ENCODE measurements at regions not wholly inside any gene's neighbourhood (a gene's known extent, or its start where the extent isn't known, plus 50 kb on each side); places are given as distances from the start of the nearest gene placed in this dataset.

GRCh38 chr16:8258523-8258922, 331.8 kb downstream of the TMEM114 start:
- DNase-seq, result no peak

DNA sequence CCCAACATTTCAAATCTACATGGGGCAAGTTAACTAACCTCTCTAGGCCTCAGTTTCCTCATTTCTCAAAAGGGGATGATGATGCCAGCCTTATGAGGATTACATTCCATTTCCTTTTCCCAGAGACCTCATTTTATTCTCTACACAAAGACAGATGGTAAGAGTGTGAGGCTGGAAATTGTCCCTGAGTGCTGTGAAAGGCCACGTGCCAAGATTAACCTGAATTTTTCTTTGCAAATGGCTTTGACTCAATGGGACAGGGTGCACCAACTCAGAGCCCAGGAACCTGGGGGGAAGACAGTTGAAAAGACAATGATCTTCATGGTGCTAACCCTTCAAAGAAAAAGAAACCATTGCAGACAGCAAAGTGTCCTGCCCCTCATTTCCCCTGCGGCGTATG, 332.8 kb downstream of the TMEM114 start:
- DNase-seq, result no peak

DNA sequence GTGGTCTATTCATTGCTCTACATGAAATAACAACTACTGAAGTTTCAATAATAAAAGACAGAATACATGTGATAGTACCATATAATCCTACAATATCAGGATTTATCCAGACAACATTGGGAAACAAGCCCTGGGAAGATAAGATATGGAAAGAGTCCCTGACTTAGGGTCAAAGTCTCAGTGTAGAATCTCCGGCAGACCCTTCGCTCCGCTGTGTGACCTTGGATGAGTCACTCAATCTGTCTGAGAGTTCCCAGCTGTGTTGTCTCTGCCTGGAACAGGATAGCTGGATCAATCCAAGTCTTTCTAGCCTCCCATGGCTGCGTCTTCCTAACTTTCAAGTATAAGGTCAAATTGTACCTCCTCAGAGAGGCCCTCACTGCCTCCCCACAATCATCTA, 335.9 kb downstream of the TMEM114 start:
- no peak for DNase-seq

GRCh38 chr16:8253718-8254117, 336.6 kb downstream of the TMEM114 start:
- no peak for DNase-seq

GRCh38 chr16:8251727-8252126, 338.6 kb downstream of the TMEM114 start:
- DNase-seq, result no peak

GRCh38 chr16:8251298-8251697, 339.0 kb downstream of the TMEM114 start:
- DNase-seq, result no peak

GRCh38 chr16:8247993-8248392, 342.3 kb downstream of the TMEM114 start:
- no peak for DNase-seq

GRCh38 chr16:8243981-8244380, 346.3 kb downstream of the TMEM114 start:
- DNase-seq, result no peak

DNA sequence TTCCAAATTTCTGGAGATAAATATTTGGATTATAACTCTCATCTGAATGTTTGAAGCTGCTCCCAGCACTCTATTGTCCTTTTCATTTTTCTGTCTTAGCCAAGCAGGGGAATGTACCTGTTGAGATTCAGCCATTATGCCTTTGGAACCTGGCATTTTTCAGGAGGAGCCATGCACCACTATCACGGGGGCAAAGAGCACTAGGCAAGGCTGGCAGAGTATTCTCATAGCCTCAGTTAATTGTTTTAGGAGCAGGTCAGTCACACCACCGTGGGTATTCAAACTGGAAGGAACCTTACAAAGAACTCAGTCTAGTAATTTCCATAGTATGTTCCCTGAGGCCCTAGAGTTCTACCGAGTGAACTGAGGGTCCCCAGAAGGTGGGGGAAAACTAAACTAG, 348.9 kb downstream of the TMEM114 start:
- DNase-seq, result no peak

DNA sequence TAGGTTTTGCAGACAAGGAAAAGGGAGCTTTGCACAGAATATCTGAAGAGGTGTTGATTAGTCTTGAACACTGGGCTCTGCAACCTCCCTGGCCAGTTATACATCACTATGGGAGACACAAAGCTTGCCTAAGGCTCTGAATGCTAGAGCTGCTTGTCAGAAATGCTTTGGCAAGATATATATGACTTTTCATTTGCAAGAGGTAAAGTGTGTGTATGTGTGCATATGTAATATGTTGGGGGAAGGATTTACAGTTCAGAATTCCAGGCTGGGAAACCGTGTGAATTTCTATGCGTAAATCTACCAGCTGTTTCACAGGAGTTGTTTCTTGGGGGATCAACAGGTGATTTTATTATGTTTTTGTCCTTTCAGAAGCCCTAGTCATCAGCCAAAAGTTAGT, 350.9 kb downstream of the TMEM114 start:
- DNase-seq, result no peak

GRCh38 chr16:8237452-8237851, 352.9 kb downstream of the TMEM114 start:
- no peak for DNase-seq

GRCh38 chr16:8236816-8237215, 353.5 kb downstream of the TMEM114 start:
- no peak for DNase-seq

DNA sequence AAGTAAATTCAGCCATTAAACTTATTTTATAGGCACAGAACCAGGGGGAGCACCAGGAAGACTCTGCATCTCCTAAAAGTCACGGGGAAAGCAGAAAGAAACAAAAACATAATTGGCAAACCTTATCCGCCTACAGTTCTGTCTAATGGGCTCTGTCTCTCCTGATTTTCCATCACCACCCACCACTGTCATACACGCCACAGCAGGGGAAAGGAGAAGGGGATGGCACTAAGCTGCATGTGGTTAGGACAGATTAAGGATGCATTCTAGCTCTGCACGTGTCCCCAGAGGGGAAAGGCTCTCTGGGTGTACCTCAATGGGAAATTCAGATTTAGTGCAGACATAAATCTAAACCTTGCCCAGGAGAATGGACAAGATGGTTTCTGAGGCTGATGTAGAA, 359.8 kb downstream of the TMEM114 start:
- DNase-seq, result no peak

GRCh38 chr16:8229011-8229520, 361.2 kb downstream of the TMEM114 start:
- DNase-seq, result no peak

- no peak for DNase-seq
Observed at GRCh38 chr16:8217201-8217600, 373.1 kb downstream of the TMEM114 start.

GRCh38 chr16:8204769-8205168, 385.5 kb downstream of the TMEM114 start:
- DNase-seq, result no peak

DNA sequence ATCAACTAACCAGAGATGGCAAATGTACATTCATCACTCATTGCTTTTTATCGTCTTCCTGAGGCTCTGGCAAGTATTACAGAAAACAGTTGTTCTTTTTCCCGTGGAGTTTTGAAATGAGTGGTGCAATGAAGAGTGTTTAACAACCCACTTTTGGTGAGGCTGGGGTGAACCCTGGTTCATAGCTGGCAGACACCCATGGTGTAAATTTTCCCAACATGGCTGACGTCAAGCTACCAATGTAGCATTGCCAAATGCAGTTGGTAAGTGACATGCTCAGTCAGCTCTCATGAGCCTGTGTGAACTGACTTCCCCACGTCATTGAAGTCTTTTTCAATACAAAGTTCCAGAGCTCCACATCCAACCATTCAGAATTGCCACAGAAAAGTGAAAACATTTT, 386.2 kb downstream of the TMEM114 start:
- no peak for DNase-seq

- no peak for DNase-seq
Observed at GRCh38 chr16:8203101-8203500, 387.2 kb downstream of the TMEM114 start.

DNA sequence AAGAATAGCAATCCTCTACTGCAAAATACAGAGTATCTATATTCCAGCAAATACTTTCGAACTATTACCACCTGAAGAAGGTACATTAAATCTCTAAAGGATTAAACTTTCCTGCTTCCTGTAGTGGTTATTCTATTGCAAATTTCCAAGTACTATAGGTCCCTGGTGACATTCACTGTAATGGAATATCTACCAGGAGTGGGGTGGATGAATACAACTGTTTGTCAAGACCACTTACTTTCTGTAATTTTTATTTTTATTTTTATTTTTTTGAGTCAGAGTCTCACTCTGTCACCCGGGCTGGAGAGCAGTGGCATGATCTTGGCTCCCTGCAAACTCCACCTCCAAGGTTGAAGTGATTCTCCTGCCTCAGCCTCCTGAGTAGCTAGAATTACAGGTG, 389.5 kb downstream of the TMEM114 start:
- no peak for DNase-seq

DNA sequence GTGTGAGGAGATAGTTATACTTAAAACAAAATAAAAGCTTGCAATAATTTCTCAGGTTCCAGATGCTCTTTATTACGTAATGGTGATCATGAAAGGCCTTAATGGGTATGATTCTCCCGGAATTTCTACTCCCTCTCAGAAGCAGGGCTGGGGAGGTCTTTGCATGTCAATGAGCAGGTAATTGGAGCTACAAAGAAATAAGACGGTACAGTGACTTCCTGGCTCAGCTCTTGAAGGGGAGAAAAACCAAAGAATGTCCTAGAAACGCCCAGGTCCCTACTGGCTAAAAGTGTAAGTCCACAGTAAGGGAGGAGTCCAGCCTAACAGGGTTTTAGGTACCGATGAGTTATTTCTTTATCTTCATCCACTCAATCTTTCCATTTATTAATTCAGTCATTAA, 390.9 kb downstream of the TMEM114 start:
- no peak for DNase-seq

DNA sequence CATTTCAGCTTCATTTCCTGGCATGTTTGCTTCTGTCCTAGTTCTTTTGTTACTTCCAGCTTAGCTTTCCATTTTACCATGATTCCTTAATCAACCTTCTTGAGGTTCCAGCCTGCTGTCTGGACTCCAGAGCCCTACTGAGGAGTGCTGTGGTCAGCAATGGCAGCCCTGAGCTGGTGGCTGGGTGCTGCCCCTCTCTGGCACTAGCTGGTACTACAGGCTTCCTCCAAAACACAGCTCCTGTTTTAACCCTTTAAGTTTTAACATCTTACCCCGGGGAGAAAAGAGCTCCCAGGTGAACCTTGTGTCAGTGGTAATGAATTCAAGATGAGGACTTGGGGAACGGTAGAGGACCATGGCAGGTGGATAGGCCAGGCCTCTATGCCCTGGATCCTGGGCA, 395.5 kb downstream of the TMEM114 start:
- no peak for DNase-seq

- no peak for DNase-seq
Observed at GRCh38 chr16:8188841-8189240, 401.5 kb downstream of the TMEM114 start.

DNA sequence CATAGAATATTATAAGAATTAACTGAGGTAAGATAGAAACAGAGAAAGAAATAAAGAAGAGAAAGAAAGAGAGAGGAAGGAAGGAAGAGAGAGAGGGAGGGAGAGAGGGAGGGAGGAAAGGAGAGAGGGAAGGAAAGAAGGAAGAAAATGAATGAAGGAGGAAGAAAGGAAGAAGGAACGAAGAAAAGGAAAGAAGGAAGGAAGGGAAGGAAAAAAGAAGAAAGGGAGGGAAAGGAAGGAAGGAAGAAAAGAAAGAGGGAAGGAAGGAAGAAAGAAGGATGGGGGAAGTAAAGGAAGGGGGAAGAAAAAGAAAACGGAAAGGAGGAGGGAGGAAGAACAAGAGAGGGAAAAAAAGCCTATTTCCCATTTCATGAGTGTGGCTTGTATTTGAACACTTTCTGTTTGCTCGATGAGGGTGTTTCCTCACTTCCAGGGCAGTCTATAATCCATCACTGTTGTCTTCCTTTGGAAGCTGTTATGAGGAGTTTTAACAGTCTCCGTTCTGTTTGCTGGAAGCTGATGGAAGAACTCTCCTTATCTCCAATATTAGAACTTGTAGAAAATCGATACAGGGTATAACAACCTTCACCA, 402.4 kb downstream of the TMEM114 start:
- DNase-seq, result no peak

DNA sequence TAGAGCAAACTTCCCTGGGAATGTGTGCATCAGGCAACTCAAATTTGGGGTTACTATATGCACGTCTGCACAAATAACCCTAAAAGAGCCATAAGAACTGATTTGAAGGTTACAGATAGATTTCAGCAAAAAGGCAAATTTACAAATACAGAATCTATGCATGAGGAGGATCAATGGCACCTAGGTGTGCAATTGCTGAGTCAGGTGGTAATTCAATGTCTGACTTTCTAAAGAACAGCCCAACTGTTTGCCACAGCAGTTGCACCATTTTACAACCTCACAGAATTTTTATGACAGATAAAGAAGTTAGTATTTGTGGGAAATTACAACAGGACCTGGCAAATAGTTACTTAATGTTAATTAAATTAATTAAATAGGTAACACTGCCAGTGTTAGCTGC, 405.5 kb downstream of the TMEM114 start:
- DNase-seq, result no peak
